Neuronal stem cell (in vitro differentiated cells): ENCODE measurements at regions not wholly inside any gene's neighbourhood (a gene's known extent, or its start where the extent isn't known, plus 50 kb on each side); places are given as distances from the start of the nearest gene placed in this dataset.
A peak's percentile ranks its signal among the peaks of the same experiment; 100 is the strongest.

Experiments
- DNase-seq: peaks from one replicate; pipeline ENCODE4 v3.0.0-alpha.2; 2013; ENCODE audit warnings: low spot score
- H2AFZ ChIP-seq: one replicate; pipeline ENCODE4 v1.6.1; 2013; ENCODE audit warnings: mild to moderate bottlenecking, low read length, inconsistent platforms
- H2AK5ac ChIP-seq: 2 replicates; pipeline ENCODE4 v1.6.1; 2013; ENCODE audit warnings: low read depth, mild to moderate bottlenecking, inconsistent platforms, low read length, moderate library complexity, mixed read lengths
- H2BK120ac ChIP-seq: 2 replicates; pipeline ENCODE4 v1.6.1; 2013; ENCODE audit warnings: low read depth, mild to moderate bottlenecking, inconsistent platforms, low read length, moderate library complexity, mixed read lengths
- H2BK12ac ChIP-seq: one replicate; pipeline ENCODE4 v1.6.1; 2013; ENCODE audit warnings: low read length, inconsistent platforms
- H2BK15ac ChIP-seq: 2 replicates; pipeline ENCODE4 v1.6.1; 2013; ENCODE audit warnings: mild to moderate bottlenecking, low read length, inconsistent platforms, mixed read lengths
- H2BK5ac ChIP-seq: one replicate; pipeline ENCODE4 v1.6.1; 2013; ENCODE audit warnings: inconsistent platforms, mild to moderate bottlenecking, low read length, moderate library complexity
- H3K14ac ChIP-seq: one replicate; pipeline ENCODE4 v1.6.1; 2013; ENCODE audit warnings: low read length, inconsistent platforms
- H3K18ac ChIP-seq: 2 replicates; pipeline ENCODE4 v1.6.1; 2013; ENCODE audit warnings: low read length, inconsistent platforms
- H3K23ac ChIP-seq: 2 replicates; pipeline ENCODE4 v1.6.1; 2013; ENCODE audit warnings: low read depth, mild to moderate bottlenecking, mixed read lengths, low read length, inconsistent platforms; ENCODE audit not compliant: poor library complexity
- H3K27ac ChIP-seq: replicated peaks from 3 replicates; pipeline ENCODE4 v1.5.1; 2013; ENCODE audit warnings: low read length, inconsistent platforms
- H3K27me3 ChIP-seq, 3 experiments: 2 replicates each; pipeline ENCODE4 v1.6.1; 2013; ENCODE audit warnings: low read length in 3 of 3, mild to moderate bottlenecking in 2 of 3, inconsistent platforms in 1 of 3, low read depth in 1 of 3, mixed read lengths in 1 of 3, moderate library complexity in 1 of 3; ENCODE audit not compliant: control insufficient read depth in 3 of 3, insufficient read depth in 3 of 3
- H3K36me3 ChIP-seq, 2 donors: replicated peaks in 1 of 2; 2 replicates each; pipeline ENCODE4 v1.6.1; 2013; ENCODE audit warnings: low read length in 2 of 2; ENCODE audit not compliant: control insufficient read depth in 2 of 2, insufficient read depth in 2 of 2
- H3K4ac ChIP-seq: 2 replicates; pipeline ENCODE4 v1.6.1; 2013; ENCODE audit warnings: inconsistent platforms, mild to moderate bottlenecking, low read length, moderate library complexity
- H3K4me1 ChIP-seq, 2 donors: 1 replicate in 1 of 2; 2 replicates in 1 of 2; pipeline ENCODE4 v1.6.1; 2013; ENCODE audit warnings: low read length in 2 of 2, low read depth in 1 of 2; ENCODE audit not compliant: control insufficient read depth in 2 of 2, insufficient read depth in 1 of 2
- H3K4me2 ChIP-seq: one replicate; pipeline ENCODE4 v1.6.1; 2013; ENCODE audit warnings: mild to moderate bottlenecking, low read length, inconsistent platforms; ENCODE audit not compliant: insufficient read depth, poor library complexity, severe bottlenecking
- H3K4me3 ChIP-seq, 2 donors: 2 replicates each; pipeline ENCODE4 v1.5.1; 2013; ENCODE audit warnings: low read length in 2 of 2, mild to moderate bottlenecking in 2 of 2, inconsistent platforms in 1 of 2, moderate library complexity in 1 of 2
- H3K79me1 ChIP-seq: one replicate; pipeline ENCODE4 v1.6.1; 2013; ENCODE audit warnings: low read depth, mild to moderate bottlenecking, inconsistent platforms, low read length, moderate library complexity
- H3K9ac ChIP-seq: one replicate; pipeline ENCODE4 v1.6.1; 2013; ENCODE audit warnings: mild to moderate bottlenecking, low read depth, low read length, inconsistent platforms; ENCODE audit not compliant: poor library complexity
- H3K9me3 ChIP-seq, 2 donors: replicated peaks in 1 of 2; 2 replicates each; pipeline versions ENCODE3 to v1.6.1; 2013; ENCODE audit warnings: low read length in 2 of 2, mild to moderate bottlenecking in 2 of 2, inconsistent platforms in 1 of 2, low read depth in 1 of 2, mixed read lengths in 1 of 2, moderate library complexity in 1 of 2; ENCODE audit not compliant: control insufficient read depth in 2 of 2, insufficient read depth in 1 of 2
- H4K8ac ChIP-seq: one replicate; pipeline ENCODE4 v1.6.1; 2013; ENCODE audit warnings: low read depth, mild to moderate bottlenecking, inconsistent platforms, low read length, moderate library complexity
- H4K91ac ChIP-seq: one replicate; pipeline ENCODE4 v1.6.1; 2013; ENCODE audit warnings: low read length, low read depth, mild to moderate bottlenecking, inconsistent platforms; ENCODE audit not compliant: poor library complexity
- WGBS, 2 donors: extraction: QIAGEN DNeasy Blood & Tissue Kit; methylation state at CpG; one replicate each; pipeline ENCODE4 v1.1.7; 2013; ENCODE audit warnings: missing lambda C conversion rate in 2 of 2, mixed read lengths in 1 of 2; ENCODE audit not compliant: insufficient read length in 2 of 2, insufficient replicate concordance in 1 of 2; ENCODE audit errors: extremely low coverage in 2 of 2; 5-methylcytosine and 5-hydroxymethylcytosine counted together

DNA sequence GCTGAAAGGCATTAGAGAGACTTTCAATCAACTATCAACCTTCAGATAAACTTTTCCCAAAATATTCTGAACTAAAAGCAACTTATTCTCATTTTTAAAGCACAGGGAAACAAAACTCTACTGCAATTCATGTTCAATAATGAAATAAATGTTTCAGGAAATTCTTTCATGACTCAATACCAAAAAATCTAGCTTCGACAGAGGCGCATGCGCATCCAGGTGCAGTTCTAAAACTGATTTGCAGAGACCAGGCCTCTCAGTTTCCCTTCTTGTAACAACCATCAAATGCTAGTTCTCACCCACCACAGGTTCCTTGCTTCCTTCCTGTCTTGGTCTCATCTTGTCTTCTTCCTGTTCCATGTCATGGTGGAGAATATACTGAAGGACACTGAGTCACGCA, 55.3 kb upstream of the NRBF2 start:
- H4K8ac ChIP-seq, result no peak overlapping the region
- H2BK120ac ChIP-seq, result no peak overlapping the region
- H2BK15ac ChIP-seq, result no peak overlapping the region
- no peak for DNase-seq
- H3K27ac ChIP-seq, result no peak overlapping the region
- no peak overlapping the region for H3K4ac ChIP-seq
- no peak overlapping the region for H4K91ac ChIP-seq
- H3K9me3 ChIP-seq, result no peaks in the 10 kb centered on the region
- peaks cover 0 to 4% of the 10 kb centered on the region in 2 donors for H3K4me1 ChIP-seq
- H2AK5ac ChIP-seq, result no peak overlapping the region
- no peaks in the 10 kb centered on the region for H3K27me3 ChIP-seq
- no peaks in the 10 kb centered on the region for H3K79me1 ChIP-seq
- no peak overlapping the region for H2AFZ ChIP-seq
- no peak overlapping the region for H3K9ac ChIP-seq
- no peak overlapping the region for H3K4me3 ChIP-seq
- H3K4me2 ChIP-seq, result no peak overlapping the region
- H3K36me3 ChIP-seq, result no peaks in the 10 kb centered on the region
- H3K14ac ChIP-seq, result no peak overlapping the region
- H2BK12ac ChIP-seq, result no peak overlapping the region
- no peak overlapping the region for H3K18ac ChIP-seq
- WGBS, 2 donors, result no CpG with 5 or more reads among the region's 4 CpGs
- no peak overlapping the region for H3K23ac ChIP-seq
- H2BK5ac ChIP-seq, result no peak overlapping the region

DNA sequence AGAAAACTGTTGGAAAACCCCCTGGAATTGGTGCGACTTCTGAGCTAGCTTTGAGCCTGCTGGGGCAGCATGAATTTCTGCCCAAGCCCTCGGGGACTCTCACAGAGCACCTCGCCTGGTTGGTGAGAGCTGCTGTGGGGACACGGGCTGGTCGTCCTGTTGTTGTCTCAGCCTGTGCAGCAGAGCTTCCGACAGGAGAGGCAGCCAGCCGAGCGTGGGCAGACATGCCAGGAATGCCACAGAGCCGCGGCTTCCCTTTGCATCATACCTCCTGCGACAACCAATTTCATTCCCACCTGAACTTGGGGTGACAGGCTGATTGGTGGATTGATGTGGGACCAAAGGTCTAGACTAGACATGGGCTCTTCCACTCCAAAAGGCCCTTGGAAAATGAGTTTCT, 60.2 kb upstream of the NRBF2 start:
- Histone ChIP-seq H3K23ac (no peak overlapping the region), H3K4me1 (peaks cover 0 to 4% of the 10 kb centered on the region in 2 donors), H3K27me3 (no peaks in the 10 kb centered on the region), H2AK5ac (no peak overlapping the region), H3K4ac (no peak overlapping the region), H3K9ac (no peak overlapping the region), H3K18ac (peak overlapping the region; percentile 31), H4K91ac (no peak overlapping the region), H2BK120ac (no peak overlapping the region), H3K27ac (no peak overlapping the region), H3K4me2 (no peak overlapping the region), H3K79me1 (no peaks in the 10 kb centered on the region), H2BK15ac (no peak overlapping the region), H3K36me3 (no peaks in the 10 kb centered on the region), H3K14ac (no peak overlapping the region), H3K9me3 (no peaks in the 10 kb centered on the region), H4K8ac (no peak overlapping the region), H2BK12ac (no peak overlapping the region), H3K4me3 (no peak overlapping the region), H2AFZ (no peak overlapping the region), H2BK5ac (no peak overlapping the region)
- no CpG with 5 or more reads among the region's 11 CpGs for WGBS, 2 donors
- no peak for DNase-seq

DNA sequence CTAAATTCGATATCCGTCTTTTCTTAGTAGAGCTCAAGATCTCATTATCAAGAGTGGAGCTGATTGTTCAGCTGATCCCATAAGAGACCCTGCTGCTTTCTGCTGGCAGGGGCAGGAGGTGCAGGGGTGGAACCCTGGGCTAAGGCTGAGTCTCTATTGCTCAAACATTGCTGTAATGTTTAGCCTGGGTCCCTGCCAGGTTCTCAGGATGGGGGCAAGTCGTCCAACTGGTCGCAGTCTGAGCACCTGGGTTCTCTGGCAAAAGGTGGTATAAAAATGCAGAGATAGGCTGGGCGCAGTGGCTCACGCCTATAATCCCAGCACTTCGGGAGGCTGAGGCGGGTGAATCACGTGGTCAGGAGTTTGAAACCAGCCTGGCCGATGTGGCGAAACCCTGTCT, 62.0 kb upstream of the NRBF2 start:
- no peak for DNase-seq
- Histone ChIP-seq H2AFZ (no peak overlapping the region), H2BK15ac (no peak overlapping the region), H4K91ac (no peak overlapping the region), H3K9me3 (peaks cover 0 to 3% of the 10 kb centered on the region in 2 donors), H3K27me3 (no peaks in the 10 kb centered on the region), H3K79me1 (no peaks in the 10 kb centered on the region), H2AK5ac (no peak overlapping the region), H2BK12ac (no peak overlapping the region), H3K14ac (no peak overlapping the region), H3K9ac (no peak overlapping the region), H2BK120ac (no peak overlapping the region), H3K18ac (no peak overlapping the region), H3K36me3 (no peaks in the 10 kb centered on the region), H3K4me3 (no peak overlapping the region), H3K23ac (no peak overlapping the region), H3K4me1 (peaks cover 0 to 4% of the 10 kb centered on the region in 2 donors), H3K4ac (no peak overlapping the region), H4K8ac (no peak overlapping the region), H3K27ac (no peak overlapping the region), H3K4me2 (no peak overlapping the region), H2BK5ac (no peak overlapping the region)
- no CpG with 5 or more reads among the region's 11 CpGs for WGBS, 2 donors

DNA sequence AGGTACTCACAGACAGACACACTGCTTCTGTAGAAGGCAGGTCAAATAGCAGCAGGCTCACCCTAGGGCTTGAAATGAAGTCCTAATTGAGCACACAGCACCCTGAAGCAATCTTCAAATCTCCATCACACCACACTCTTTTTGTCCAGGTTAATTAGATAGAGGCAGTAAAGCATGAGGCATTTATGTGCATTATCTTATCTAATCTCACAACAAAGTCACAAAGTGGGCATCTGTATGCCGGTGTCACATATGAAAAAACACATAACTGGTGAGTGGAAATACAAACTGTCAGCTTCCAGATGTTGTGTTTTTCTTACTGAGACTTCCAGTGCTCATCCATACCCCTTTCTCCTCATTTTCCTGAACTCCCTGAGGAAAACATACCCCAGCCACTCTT, 63.8 kb upstream of the NRBF2 start:
- Histone ChIP-seq H2BK15ac (no peak overlapping the region), H3K4me3 (no peak overlapping the region), H2BK12ac (no peak overlapping the region), H3K9ac (no peak overlapping the region), H3K4me1 (peaks cover 5% of the 10 kb centered on the region in 2 donors), H3K4me2 (no peak overlapping the region), H2BK5ac (no peak overlapping the region), H3K27me3 (no peaks in the 10 kb centered on the region), H4K8ac (no peak overlapping the region), H2BK120ac (no peak overlapping the region), H3K14ac (no peak overlapping the region), H3K79me1 (no peaks in the 10 kb centered on the region), H3K23ac (no peak overlapping the region), H4K91ac (no peak overlapping the region), H3K9me3 (peaks cover 0 to 3% of the 10 kb centered on the region in 2 donors), H2AFZ (no peak overlapping the region), H3K36me3 (no peaks in the 10 kb centered on the region), H3K4ac (no peak overlapping the region), H3K27ac (no peak overlapping the region), H2AK5ac (no peak overlapping the region), H3K18ac (no peak overlapping the region)
- DNase-seq, result no peak
- WGBS, 2 donors, result no CpG with 5 or more reads among the region's 1 CpG
